Astrocyte (in vitro differentiated cells and primary cell): ENCODE measurements at regions not wholly inside any gene's neighbourhood (a gene's known extent, or its start where the extent isn't known, plus 50 kb on each side); places are given as distances from the start of the nearest gene placed in this dataset.
"Not testable (repeated sequence)": the region's sequence is repeated elsewhere in the genome, so short reads cannot be mapped to it uniquely, and the experiment has no call there.

Experiments used
- EZH2 ChIP-seq: IDR thresholded peaks from 2 replicates; pipeline ENCODE4 v1.6.1; 2012; ENCODE audit warnings: mild to moderate bottlenecking, low read length, inconsistent platforms; ENCODE audit not compliant: insufficient read depth
- TF ChIP-seq, protein P1 (sequence below): IDR thresholded peaks from 2 replicates; pipeline ENCODE4 v1.5.1; 2011; ENCODE audit warnings: low read depth, mild to moderate bottlenecking, inconsistent platforms, low read length, moderate library complexity; ENCODE audit not compliant: insufficient read depth

DNA sequence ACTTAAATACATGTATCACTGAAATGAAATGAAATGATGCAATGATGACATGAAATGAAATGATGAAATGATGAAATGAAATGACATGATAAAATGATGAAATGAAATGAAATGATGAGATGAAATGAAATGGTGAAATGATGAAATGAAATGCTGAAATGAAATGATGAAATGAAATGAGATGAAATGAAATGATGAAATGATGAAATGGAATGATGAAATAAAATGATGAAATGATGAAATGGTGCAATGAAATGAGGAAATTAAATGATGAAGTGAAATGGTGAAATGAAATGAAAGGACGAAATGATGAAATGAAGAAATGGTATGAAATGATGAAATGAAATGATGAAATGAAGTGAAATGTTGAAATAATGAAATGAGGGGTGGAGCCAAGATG lies 3937.8 kb downstream of the SRGAP2C start:
- TF ChIP-seq, protein P1, sequence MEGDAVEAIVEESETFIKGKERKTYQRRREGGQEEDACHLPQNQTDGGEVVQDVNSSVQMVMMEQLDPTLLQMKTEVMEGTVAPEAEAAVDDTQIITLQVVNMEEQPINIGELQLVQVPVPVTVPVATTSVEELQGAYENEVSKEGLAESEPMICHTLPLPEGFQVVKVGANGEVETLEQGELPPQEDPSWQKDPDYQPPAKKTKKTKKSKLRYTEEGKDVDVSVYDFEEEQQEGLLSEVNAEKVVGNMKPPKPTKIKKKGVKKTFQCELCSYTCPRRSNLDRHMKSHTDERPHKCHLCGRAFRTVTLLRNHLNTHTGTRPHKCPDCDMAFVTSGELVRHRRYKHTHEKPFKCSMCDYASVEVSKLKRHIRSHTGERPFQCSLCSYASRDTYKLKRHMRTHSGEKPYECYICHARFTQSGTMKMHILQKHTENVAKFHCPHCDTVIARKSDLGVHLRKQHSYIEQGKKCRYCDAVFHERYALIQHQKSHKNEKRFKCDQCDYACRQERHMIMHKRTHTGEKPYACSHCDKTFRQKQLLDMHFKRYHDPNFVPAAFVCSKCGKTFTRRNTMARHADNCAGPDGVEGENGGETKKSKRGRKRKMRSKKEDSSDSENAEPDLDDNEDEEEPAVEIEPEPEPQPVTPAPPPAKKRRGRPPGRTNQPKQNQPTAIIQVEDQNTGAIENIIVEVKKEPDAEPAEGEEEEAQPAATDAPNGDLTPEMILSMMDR, result not testable (repeated sequence)
- TF ChIP-seq EZH2, result not testable (repeated sequence)
